Body of pancreas (tissue), 4 donors: ENCODE measurements at regions not wholly inside any gene's neighbourhood (a gene's known extent, or its start where the extent isn't known, plus 50 kb on each side); places are given as distances from the start of the nearest gene placed in this dataset.

Experiments used
- ATAC-seq: fragments of 150-250 bp; one replicate; pipeline ENCODE4 v1.9.1; 2016
- DNase-seq, 4 donors: peaks; one replicate each; pipeline ENCODE4 v3.0.0-alpha.2; 2019
- H3K27ac ChIP-seq, 4 donors: fragments of 200-600 bp; sonication (generic); 1 replicate in 3 of 4; 2 replicates in 1 of 4; pipeline versions ENCODE4 v1.5.1 to v1.6.1; 2016 to 2019; ENCODE audit warnings: mild to moderate bottlenecking in 1 of 4, mixed read lengths in 1 of 4, moderate library complexity in 1 of 4
- H3K27me3 ChIP-seq, 2 donors: fragments of 200-600 bp; sonication (generic); one replicate each; pipeline ENCODE4 v1.6.0; 2016; ENCODE audit warnings: mild to moderate bottlenecking in 1 of 2
- H3K36me3 ChIP-seq, 2 donors: fragments of 200-600 bp; sonication (generic); replicated peaks in 1 of 2; 2 replicates each; pipeline ENCODE4 v1.5.1; 2016; ENCODE audit warnings: low read depth in 2 of 2; ENCODE audit not compliant: insufficient read depth in 1 of 2
- H3K4me1 ChIP-seq: fragments of 200-600 bp; sonication (generic); one replicate; pipeline ENCODE4 v1.6.0; 2016
- H3K4me3 ChIP-seq, 2 donors: fragments of 200-600 bp; sonication (generic); 1 replicate in 1 of 2; 2 replicates in 1 of 2; pipeline ENCODE4 v1.5.1; 2016 to 2019
- H3K9me3 ChIP-seq, 3 donors: fragments of 200-600 bp; sonication (generic); 1 replicate in 2 of 3; 2 replicates in 1 of 3; pipeline ENCODE4 v1.5.1; 2016
- POLR2A ChIP-seq, 3 donors: fragments of 450-650 bp; IDR thresholded peaks; one replicate each; pipeline ENCODE4 v1.6.1; 2016; ENCODE audit warnings: antibody characterized with exemption in 3 of 3, mild to moderate bottlenecking in 2 of 3
- WGBS, 2 donors: methylation state at CpG; one replicate each; pipeline ENCODE4 v1.1.5; 2017; 5-methylcytosine and 5-hydroxymethylcytosine counted together
- intact Hi-C: fragments of 100-400 bp; cut with DNase I; formaldehyde crosslinking; loops from one replicate; pipeline ENCODE4 v1.15.1; 2023
- TF ChIP-seq, protein P1 (sequence below), 7 experiments: fragments of 450-650 bp in 4 of 7; fragments of 200-600 bp in 3 of 7; sonication (generic) in 3 of 7; IDR thresholded peaks; one replicate each; pipeline ENCODE4 v1.5.1; 2016 to 2019; ENCODE audit warnings: antibody characterized with exemption in 7 of 7

DNA sequence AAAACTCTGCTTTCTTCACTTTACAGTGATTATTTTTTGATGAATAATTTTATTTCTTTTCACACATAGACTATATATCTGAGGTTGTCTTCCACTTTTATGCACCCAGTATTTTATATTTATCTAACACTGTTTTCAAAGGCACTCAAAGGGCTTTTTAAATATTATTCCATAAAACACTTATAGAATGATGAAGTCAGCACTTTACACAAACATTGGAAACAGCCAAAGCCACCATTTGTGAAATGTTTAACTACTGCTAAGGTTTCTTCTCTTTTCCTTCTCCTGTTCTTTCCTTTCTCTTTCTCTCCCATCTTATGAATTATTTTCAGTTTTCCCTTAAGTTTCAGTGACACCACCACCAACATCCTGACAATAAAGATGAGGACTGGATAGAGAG is 317.7 kb upstream of the FAM78B start:
- ATAC-seq (no peak), DNase-seq (no peak)
- no peaks in the 10 kb centered on the region for H3K9me3 ChIP-seq
- H3K27me3 ChIP-seq, result no peaks in the 10 kb centered on the region
- no peaks in the 10 kb centered on the region for H3K4me1 ChIP-seq
- intact Hi-C loops, result no loop called here
- no peaks in the 10 kb centered on the region for H3K36me3 ChIP-seq
- no peak overlapping the region for H3K4me3 ChIP-seq
- no peak overlapping the region for H3K27ac ChIP-seq
- TF ChIP-seq, protein P1, sequence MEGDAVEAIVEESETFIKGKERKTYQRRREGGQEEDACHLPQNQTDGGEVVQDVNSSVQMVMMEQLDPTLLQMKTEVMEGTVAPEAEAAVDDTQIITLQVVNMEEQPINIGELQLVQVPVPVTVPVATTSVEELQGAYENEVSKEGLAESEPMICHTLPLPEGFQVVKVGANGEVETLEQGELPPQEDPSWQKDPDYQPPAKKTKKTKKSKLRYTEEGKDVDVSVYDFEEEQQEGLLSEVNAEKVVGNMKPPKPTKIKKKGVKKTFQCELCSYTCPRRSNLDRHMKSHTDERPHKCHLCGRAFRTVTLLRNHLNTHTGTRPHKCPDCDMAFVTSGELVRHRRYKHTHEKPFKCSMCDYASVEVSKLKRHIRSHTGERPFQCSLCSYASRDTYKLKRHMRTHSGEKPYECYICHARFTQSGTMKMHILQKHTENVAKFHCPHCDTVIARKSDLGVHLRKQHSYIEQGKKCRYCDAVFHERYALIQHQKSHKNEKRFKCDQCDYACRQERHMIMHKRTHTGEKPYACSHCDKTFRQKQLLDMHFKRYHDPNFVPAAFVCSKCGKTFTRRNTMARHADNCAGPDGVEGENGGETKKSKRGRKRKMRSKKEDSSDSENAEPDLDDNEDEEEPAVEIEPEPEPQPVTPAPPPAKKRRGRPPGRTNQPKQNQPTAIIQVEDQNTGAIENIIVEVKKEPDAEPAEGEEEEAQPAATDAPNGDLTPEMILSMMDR (IDR thresholded peaks at IDR 0.05), result no peak
- no peak for TF ChIP-seq POLR2A (IDR thresholded peaks at IDR 0.05)

DNA sequence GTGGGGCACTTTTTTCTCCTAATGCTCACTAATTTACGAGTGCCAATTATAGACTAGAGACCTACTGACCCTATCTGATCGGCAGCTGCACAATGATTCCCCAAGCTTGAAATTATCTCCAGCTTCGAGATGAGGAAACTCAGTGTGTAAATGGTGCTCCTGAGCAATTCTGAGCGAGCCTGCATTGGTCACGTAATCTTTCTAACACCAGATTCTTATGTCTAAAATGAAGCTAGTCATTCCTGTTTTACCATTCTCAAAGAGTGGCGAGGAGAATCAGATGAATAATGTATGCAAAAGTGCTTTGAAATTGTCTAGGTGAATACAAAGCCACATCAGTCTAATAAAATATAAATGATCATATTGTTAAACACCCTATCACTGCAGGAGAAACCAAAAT is 318.1 kb upstream of the FAM78B start:
- H3K36me3 ChIP-seq, result no peaks in the 10 kb centered on the region
- H3K27me3 ChIP-seq, result no peaks in the 10 kb centered on the region
- ATAC-seq, result no peak
- 72 to 82% methylated on average over 6 of the region's 6 CpGs for WGBS, 2 donors
- no peak overlapping the region for H3K4me3 ChIP-seq
- no peak for TF ChIP-seq POLR2A (IDR thresholded peaks at IDR 0.05)
- TF ChIP-seq, protein P1 (IDR thresholded peaks at IDR 0.05), result no peak
- H3K27ac ChIP-seq, result no peak overlapping the region
- H3K4me1 ChIP-seq, result no peaks in the 10 kb centered on the region
- DNase-seq, result no peak
- intact Hi-C loops, result no loop called here
- no peaks in the 10 kb centered on the region for H3K9me3 ChIP-seq

DNA sequence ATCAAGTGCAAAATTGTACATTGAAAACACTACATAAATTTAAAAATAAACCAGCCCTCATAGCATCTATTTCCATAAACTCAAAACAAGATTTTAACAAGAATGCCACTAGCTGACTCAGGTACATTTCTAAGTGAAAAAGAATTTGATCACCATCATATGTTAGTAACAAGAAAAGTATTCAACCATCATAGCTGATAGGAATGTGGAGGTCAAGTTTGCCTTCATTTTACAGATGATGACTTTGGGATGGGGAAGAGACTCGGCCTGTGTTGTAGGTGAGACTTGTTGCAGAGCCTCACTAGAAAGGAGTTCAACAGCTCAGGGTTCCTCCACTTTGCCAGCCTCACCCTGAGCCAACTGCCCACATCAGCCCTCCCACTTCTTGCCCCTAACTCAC is 318.8 kb upstream of the FAM78B start:
- DNase-seq (no peak), ATAC-seq (no peak)
- WGBS, 2 donors, result 87 to 93% methylated on average over 1 of the region's 1 CpG
- H3K27ac ChIP-seq, result no peak overlapping the region
- H3K36me3 ChIP-seq, result no peaks in the 10 kb centered on the region
- H3K27me3 ChIP-seq, result no peaks in the 10 kb centered on the region
- H3K4me3 ChIP-seq, result no peak overlapping the region
- TF ChIP-seq, protein P1 (IDR thresholded peaks at IDR 0.05), result no peak
- no peak for TF ChIP-seq POLR2A (IDR thresholded peaks at IDR 0.05)
- H3K9me3 ChIP-seq, result no peaks in the 10 kb centered on the region
- intact Hi-C loops, result no loop called here
- no peaks in the 10 kb centered on the region for H3K4me1 ChIP-seq

DNA sequence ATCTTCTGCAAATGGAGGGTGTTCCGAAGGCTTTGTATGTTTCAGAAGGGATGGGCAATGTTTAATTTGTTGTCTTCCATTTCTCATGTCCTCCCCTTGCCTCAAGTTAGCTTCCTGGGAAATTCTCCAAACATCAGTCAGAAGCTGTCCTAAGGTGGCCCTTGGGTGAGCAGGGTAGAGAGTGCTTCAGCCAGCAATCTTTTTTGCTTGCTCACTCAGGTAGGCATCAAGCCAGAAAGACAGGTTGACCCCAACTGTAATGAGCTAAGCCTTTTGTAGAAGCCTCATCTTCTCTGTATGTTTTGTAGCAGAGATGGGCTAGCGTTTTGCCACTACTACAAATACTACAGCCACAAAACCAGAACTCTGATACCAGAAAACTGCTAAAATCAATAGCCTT is 321.5 kb upstream of the FAM78B start:
- ATAC-seq (no peak), DNase-seq (no peak)
- WGBS, 2 donors, result 73 to 81% methylated on average over 2 of the region's 2 CpGs
- Histone ChIP-seq H3K4me3 (no peak overlapping the region), H3K27me3 (no peaks in the 10 kb centered on the region), H3K27ac (no peak overlapping the region), H3K36me3 (no peaks in the 10 kb centered on the region), H3K9me3 (no peaks in the 10 kb centered on the region), H3K4me1 (no peaks in the 10 kb centered on the region)
- intact Hi-C loops, result no loop called here
- TF ChIP-seq POLR2A (IDR thresholded peaks at IDR 0.05), result no peak
- TF ChIP-seq, protein P1 (IDR thresholded peaks at IDR 0.05), result no peak

DNA sequence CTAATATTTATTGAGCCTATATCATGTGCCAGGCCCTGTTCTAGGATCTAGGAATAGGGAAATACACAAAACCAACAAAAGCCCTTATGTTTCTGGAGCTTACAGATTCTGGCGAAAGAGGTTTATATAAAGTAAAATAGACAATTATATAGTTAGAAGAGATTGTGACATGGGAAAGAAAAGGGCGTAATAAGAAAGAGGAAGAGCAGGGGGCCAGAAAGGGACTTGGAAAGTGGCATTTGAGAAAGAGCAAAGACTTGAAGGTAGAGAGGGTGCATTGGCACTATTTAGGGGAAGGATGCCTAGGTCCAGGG is 322.5 kb upstream of the FAM78B start:
- Histone ChIP-seq H3K27ac (peak overlapping the region in 1 of 4 donors; percentile 44), H3K9me3 (no peaks in the 10 kb centered on the region), H3K36me3 (no peaks in the 10 kb centered on the region), H3K27me3 (no peaks in the 10 kb centered on the region), H3K4me3 (no peak overlapping the region), H3K4me1 (no peaks in the 10 kb centered on the region)
- intact Hi-C loops, result no loop called here
- 77 to 84% methylated on average over 2 of the region's 2 CpGs for WGBS, 2 donors
- DNase-seq, result no peak
- ATAC-seq, result no peak
- TF ChIP-seq, protein P1 (IDR thresholded peaks at IDR 0.05), result no peak
- TF ChIP-seq POLR2A (IDR thresholded peaks at IDR 0.05), result no peak
